ENCODE measurements at regions not wholly inside any gene's neighbourhood (a gene's known extent, or its start where the extent isn't known, plus 50 kb on each side); places are given as distances from the start of the nearest gene placed in this dataset.

- Histone ChIP-seq H3K4me2 (ENCODE audit: low read length) (no peak overlapping the region), H3K36me3 (ENCODE audit: insufficient read depth, low read length) (no peaks in the 10 kb centered on the region), H3F3A (ENCODE audit: insufficient read depth, low read length, poor library complexity, severe bottlenecking) (no peaks in the 10 kb centered on the region), H3K9me3 (ENCODE audit: low read length) (no peaks in the 10 kb centered on the region), H3K27ac (ENCODE audit: low read length) (no peak overlapping the region), H3K9ac (ENCODE audit: low read length) (no peak overlapping the region), H2AFZ (ENCODE audit: low read depth, low read length) (no peak overlapping the region), H4K20me1 (ENCODE audit: insufficient read depth) (no peaks in the 10 kb centered on the region), H3K4me3 (ENCODE audit: low read length) (no peak overlapping the region), H3K79me2 (replicated peaks; ENCODE audit: insufficient read depth, low read length) (no peaks in the 10 kb centered on the region), H3K9me2 (ENCODE audit: insufficient read depth, low read length) (no peaks in the 10 kb centered on the region), H3K27me3 (ENCODE audit: insufficient read depth, low read depth, low read length) (no peaks in the 10 kb centered on the region)
- TF ChIP-seq CTCF (IDR thresholded peaks at IDR 0.05; ENCODE audit: poor library complexity, severe bottlenecking) = no peak
- no peak for TF ChIP-seq MXI1 (conservative IDR thresholded peaks at IDR 0.05; ENCODE audit: poor library complexity, severe bottlenecking)
- no peak for TF ChIP-seq SMC3 (conservative IDR thresholded peaks at IDR 0.05; ENCODE audit: poor library complexity)
- no peak for TF ChIP-seq EZH2 (IDR thresholded peaks at IDR 0.05; ENCODE audit: borderline replicate concordance, insufficient read depth, low read length, poor library complexity, severe bottlenecking)
- TF ChIP-seq RAD21 (conservative IDR thresholded peaks at IDR 0.05) = no peak
- no peak for TF ChIP-seq REST (IDR thresholded peaks at IDR 0.05; ENCODE audit: borderline replicate concordance)
- no peak for TF ChIP-seq EP300 (conservative IDR thresholded peaks at IDR 0.05; ENCODE audit: poor library complexity, severe bottlenecking)
- TF ChIP-seq POLR2AphosphoS5 (IDR thresholded peaks at IDR 0.05) = no peak
Observed at GRCh38 chr12:28876196-28876798, 272.8 kb upstream of the FAR2 start.

GRCh38 chr12:28877854-28878253, 271.2 kb upstream of the FAR2 start:
- TF ChIP-seq CTCF (IDR thresholded peaks at IDR 0.05; ENCODE audit: poor library complexity, severe bottlenecking) (no peak), EP300 (conservative IDR thresholded peaks at IDR 0.05; ENCODE audit: poor library complexity, severe bottlenecking) (no peak), EZH2 (IDR thresholded peaks at IDR 0.05; ENCODE audit: borderline replicate concordance, insufficient read depth, low read length, poor library complexity, severe bottlenecking) (no peak), TAF1 (IDR thresholded peaks at IDR 0.05; ENCODE audit: low read depth) (no peak)
- H3K79me2 ChIP-seq (replicated peaks; ENCODE audit: insufficient read depth, low read length) = no peaks in the 10 kb centered on the region

More at GRCh38 chr12:28877854-28878253, 271.2 kb upstream of the FAR2 start:
- Histone ChIP-seq H3K36me3 (ENCODE audit: insufficient read depth, low read length) (no peaks in the 10 kb centered on the region), H3K27ac (ENCODE audit: low read length) (no peak overlapping the region), H4K20me1 (ENCODE audit: insufficient read depth) (no peaks in the 10 kb centered on the region), H3K4me2 (ENCODE audit: low read length) (no peak overlapping the region), H3K9me3 (ENCODE audit: low read length) (no peaks in the 10 kb centered on the region), H3F3A (ENCODE audit: insufficient read depth, low read length, poor library complexity, severe bottlenecking) (no peaks in the 10 kb centered on the region), H3K9me2 (ENCODE audit: insufficient read depth, low read length) (no peaks in the 10 kb centered on the region), H3K9ac (ENCODE audit: low read length) (no peak overlapping the region), H3K27me3 (ENCODE audit: insufficient read depth, low read depth, low read length) (no peaks in the 10 kb centered on the region), H3K4me3 (ENCODE audit: low read length) (no peak overlapping the region), H2AFZ (ENCODE audit: low read depth, low read length) (no peak overlapping the region)
